ENCODE measurements at regions not wholly inside any gene's neighbourhood (a gene's known extent, or its start where the extent isn't known, plus 50 kb on each side); places are given as distances from the start of the nearest gene placed in this dataset.

DNA sequence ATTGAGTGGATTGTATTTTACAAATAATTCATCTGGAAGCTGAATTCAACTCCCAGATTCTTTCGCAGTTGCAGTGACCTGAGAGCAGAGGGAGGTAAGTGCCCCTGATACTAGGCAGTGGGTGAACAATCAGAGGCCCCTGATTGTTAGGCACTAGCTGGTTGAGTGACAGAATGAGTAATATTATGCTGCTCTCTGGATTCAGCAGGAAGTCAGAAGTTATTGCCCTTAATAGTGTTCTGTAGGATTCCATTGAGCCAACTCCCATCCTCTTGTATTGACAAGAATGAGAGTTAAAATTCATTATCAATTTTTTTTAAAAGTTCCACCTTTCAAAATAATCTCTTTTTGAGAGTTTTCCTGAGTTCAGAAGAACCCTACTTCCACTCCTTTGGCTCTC, 301.2 kb downstream of the DTWD2 start:
- H3K9me3 ChIP-seq (replicated peaks; ENCODE audit: low read length): no peaks in the 10 kb centered on the region
- H3K9ac ChIP-seq (ENCODE audit: low read depth, low read length): no peak overlapping the region
- no peak overlapping the region for H3K4me3 ChIP-seq (ENCODE audit: low read length)
- no peaks in the 10 kb centered on the region for H3K4me1 ChIP-seq (ENCODE audit: control insufficient read depth, insufficient read depth, low read length)
- no peaks in the 10 kb centered on the region for H3K27me3 ChIP-seq (ENCODE audit: control insufficient read depth, insufficient read depth, low read length)
- no peaks in the 10 kb centered on the region for H3K36me3 ChIP-seq (ENCODE audit: insufficient read depth, low read length)
- no peak overlapping the region for H3K4me2 ChIP-seq (ENCODE audit: low read length)

DNA sequence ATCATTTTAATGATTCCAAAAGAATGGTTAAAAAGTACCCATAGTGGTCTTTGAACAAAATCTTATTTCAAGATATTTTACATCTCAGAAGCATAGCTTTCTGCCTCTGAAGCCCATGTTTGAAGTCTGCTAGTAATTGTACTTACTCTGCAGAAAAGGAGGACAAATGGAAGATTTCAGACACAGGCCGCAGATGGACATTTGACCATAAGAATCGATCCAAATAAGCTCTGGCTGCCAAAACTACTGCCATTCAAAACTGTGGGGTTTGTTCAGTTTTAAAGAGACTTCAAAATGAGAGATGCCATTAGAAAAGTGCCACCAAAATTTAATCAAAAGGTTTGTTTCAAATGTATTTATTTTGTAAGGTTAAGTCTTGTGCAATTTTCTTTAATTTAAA, 306.7 kb downstream of the DTWD2 start:
- no peaks in the 10 kb centered on the region for H3K4me1 ChIP-seq (ENCODE audit: control insufficient read depth, insufficient read depth, low read length)
- no peak overlapping the region for H3K9ac ChIP-seq (ENCODE audit: low read depth, low read length)
- H3K27me3 ChIP-seq (ENCODE audit: control insufficient read depth, insufficient read depth, low read length): no peaks in the 10 kb centered on the region
- H3K4me3 ChIP-seq (ENCODE audit: low read length): no peak overlapping the region
- no peaks in the 10 kb centered on the region for H3K36me3 ChIP-seq (ENCODE audit: insufficient read depth, low read length)
- H3K4me2 ChIP-seq (ENCODE audit: low read length): no peak overlapping the region
- no peaks in the 10 kb centered on the region for H3K9me3 ChIP-seq (replicated peaks; ENCODE audit: low read length)

DNA sequence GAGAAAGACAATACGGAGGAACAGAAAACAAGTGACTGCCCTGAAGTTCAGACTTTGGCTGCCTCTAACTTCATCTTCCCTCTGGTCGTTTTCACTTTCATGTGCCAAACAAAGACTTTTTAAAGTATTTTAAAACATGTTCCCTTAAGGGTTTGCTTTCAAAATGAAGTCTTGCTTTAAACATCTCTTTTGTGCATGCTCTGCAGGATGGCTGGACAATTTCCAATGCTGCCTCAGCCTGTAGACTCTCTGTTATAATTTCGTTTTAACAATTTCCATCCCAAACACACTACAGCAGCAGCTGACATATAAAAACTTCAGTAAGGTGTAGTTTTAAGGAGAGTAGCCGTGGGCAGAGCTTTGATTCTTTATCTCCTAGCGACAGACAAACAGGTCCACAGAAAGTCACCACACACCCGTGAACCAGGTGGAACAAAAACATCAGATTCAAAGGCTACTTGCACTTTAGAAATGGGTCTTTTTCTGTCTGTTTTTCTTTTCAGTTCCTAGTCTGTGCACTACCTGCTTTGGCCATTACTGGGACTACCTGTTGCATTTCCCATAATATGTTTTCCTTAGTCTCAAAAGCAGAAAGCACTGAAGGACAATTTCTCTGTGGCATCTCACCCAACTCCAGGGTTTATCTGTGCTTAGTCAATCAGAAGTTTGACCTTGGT, 308.9 kb downstream of the DTWD2 start:
- Histone ChIP-seq H3K4me3 (ENCODE audit: low read length) (no peak overlapping the region), H3K4me1 (ENCODE audit: control insufficient read depth, insufficient read depth, low read length) (no peaks in the 10 kb centered on the region), H3K9ac (ENCODE audit: low read depth, low read length) (no peak overlapping the region), H3K4me2 (ENCODE audit: low read length) (no peak overlapping the region), H3K27me3 (ENCODE audit: control insufficient read depth, insufficient read depth, low read length) (no peaks in the 10 kb centered on the region), H3K9me3 (replicated peaks; ENCODE audit: low read length) (no peaks in the 10 kb centered on the region), H3K36me3 (ENCODE audit: insufficient read depth, low read length) (no peaks in the 10 kb centered on the region)

DNA sequence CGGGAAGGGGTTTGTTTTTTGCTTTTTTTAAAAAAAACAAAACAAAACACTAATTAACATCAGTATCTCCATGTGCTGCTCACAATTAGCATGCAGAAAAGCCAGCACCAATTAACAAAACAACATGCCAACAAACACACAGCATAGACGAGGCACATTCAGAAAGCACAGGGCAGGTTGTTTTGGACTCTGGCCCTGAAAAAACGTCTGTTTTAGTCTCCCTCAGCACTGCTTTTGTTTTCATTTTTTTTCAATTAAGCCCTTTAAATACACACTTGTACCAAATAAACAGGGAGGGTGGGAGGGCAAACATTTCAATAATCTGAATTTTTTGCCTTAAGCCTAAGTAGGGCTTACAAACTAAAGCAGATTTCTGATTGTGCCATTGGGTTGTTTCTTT, 309.6 kb downstream of the DTWD2 start:
- Histone ChIP-seq H3K36me3 (ENCODE audit: insufficient read depth, low read length) (no peaks in the 10 kb centered on the region), H3K9me3 (replicated peaks; ENCODE audit: low read length) (no peaks in the 10 kb centered on the region), H3K27me3 (ENCODE audit: control insufficient read depth, insufficient read depth, low read length) (no peaks in the 10 kb centered on the region)

DNA sequence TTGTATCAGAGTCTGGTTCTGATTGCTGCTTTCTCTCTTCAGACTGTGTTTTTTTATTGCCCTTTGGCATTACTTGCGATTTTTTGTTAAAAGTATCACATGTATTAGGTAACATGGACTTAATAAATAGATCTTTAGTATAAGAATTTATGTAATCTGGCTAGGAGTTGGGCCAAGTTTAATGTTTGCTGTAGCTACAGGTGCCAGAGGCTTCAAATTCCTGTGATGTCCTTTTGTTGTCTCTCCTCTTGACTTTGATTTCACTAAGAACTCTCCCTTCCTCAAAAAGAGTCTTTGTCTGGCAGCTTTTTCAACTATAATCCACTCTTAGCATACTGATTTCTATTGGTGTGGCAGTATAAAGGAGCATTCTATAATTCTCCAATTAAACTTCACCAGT, 313.1 kb downstream of the DTWD2 start:
- no peak overlapping the region for H3K4me2 ChIP-seq (ENCODE audit: low read length)
- H3K36me3 ChIP-seq (ENCODE audit: insufficient read depth, low read length): no peaks in the 10 kb centered on the region
- H3K4me3 ChIP-seq (ENCODE audit: low read length): no peak overlapping the region
- no peak overlapping the region for H3K9ac ChIP-seq (ENCODE audit: low read depth, low read length)
- no peaks in the 10 kb centered on the region for H3K9me3 ChIP-seq (replicated peaks; ENCODE audit: low read length)
- no peaks in the 10 kb centered on the region for H3K4me1 ChIP-seq (ENCODE audit: control insufficient read depth, insufficient read depth, low read length)
- H3K27me3 ChIP-seq (ENCODE audit: control insufficient read depth, insufficient read depth, low read length): no peaks in the 10 kb centered on the region

More for the DNA sequence above, 309.6 kb downstream of the DTWD2 start:
- no peak overlapping the region for H3K9ac ChIP-seq (ENCODE audit: low read depth, low read length)
- no peak overlapping the region for H3K4me2 ChIP-seq (ENCODE audit: low read length)
- H3K4me1 ChIP-seq (ENCODE audit: control insufficient read depth, insufficient read depth, low read length): no peaks in the 10 kb centered on the region
- H3K4me3 ChIP-seq (ENCODE audit: low read length): no peak overlapping the region

- Histone ChIP-seq H3K4me3 (ENCODE audit: low read length) (no peak overlapping the region), H3K9me3 (replicated peaks; ENCODE audit: low read length) (no peaks in the 10 kb centered on the region), H3K4me2 (ENCODE audit: low read length) (no peak overlapping the region), H3K36me3 (ENCODE audit: insufficient read depth, low read length) (no peaks in the 10 kb centered on the region), H3K9ac (ENCODE audit: low read depth, low read length) (no peak overlapping the region), H3K27me3 (ENCODE audit: control insufficient read depth, insufficient read depth, low read length) (no peaks in the 10 kb centered on the region), H3K4me1 (ENCODE audit: control insufficient read depth, insufficient read depth, low read length) (no peaks in the 10 kb centered on the region)
Observed at GRCh38 chr5:118657576-118657975, 330.8 kb downstream of the DTWD2 start.

DNA sequence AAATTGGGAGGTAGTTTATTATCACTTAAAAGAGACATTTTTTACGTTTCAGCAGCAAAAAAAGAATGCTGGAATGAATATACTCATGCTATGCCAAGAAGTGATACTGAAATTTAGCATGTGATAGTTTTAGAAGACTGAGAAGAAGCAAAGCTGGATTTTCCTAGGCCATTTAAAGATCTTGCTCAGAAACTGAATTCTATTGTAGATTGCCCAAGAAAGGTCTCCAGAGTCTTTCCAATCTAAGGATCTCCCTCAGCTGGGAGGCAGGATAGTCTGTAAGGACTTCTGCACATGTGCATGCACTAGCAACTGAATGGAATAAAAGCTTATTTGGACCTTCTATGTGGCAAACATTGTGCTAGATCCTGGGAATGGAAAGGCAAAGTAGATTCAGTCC, 334.5 kb downstream of the DTWD2 start:
- Histone ChIP-seq H3K27me3 (ENCODE audit: control insufficient read depth, insufficient read depth, low read length) (no peaks in the 10 kb centered on the region), H3K36me3 (ENCODE audit: insufficient read depth, low read length) (no peaks in the 10 kb centered on the region), H3K4me1 (ENCODE audit: control insufficient read depth, insufficient read depth, low read length) (no peaks in the 10 kb centered on the region), H3K4me2 (ENCODE audit: low read length) (no peak overlapping the region), H3K9ac (ENCODE audit: low read depth, low read length) (no peak overlapping the region), H3K4me3 (ENCODE audit: low read length) (no peak overlapping the region), H3K9me3 (replicated peaks; ENCODE audit: low read length) (no peaks in the 10 kb centered on the region)

GRCh38 chr5:118653183-118653582, 335.2 kb downstream of the DTWD2 start:
- Histone ChIP-seq H3K36me3 (ENCODE audit: insufficient read depth, low read length) (no peaks in the 10 kb centered on the region), H3K9me3 (replicated peaks; ENCODE audit: low read length) (no peaks in the 10 kb centered on the region), H3K4me3 (ENCODE audit: low read length) (no peak overlapping the region), H3K27me3 (ENCODE audit: control insufficient read depth, insufficient read depth, low read length) (no peaks in the 10 kb centered on the region), H3K4me1 (ENCODE audit: control insufficient read depth, insufficient read depth, low read length) (no peaks in the 10 kb centered on the region), H3K4me2 (ENCODE audit: low read length) (no peak overlapping the region), H3K9ac (ENCODE audit: low read depth, low read length) (no peak overlapping the region)

- Histone ChIP-seq H3K9me3 (replicated peaks; ENCODE audit: low read length) (no peaks in the 10 kb centered on the region), H3K27me3 (ENCODE audit: control insufficient read depth, insufficient read depth, low read length) (no peaks in the 10 kb centered on the region), H3K4me3 (ENCODE audit: low read length) (no peak overlapping the region), H3K36me3 (ENCODE audit: insufficient read depth, low read length) (no peaks in the 10 kb centered on the region), H3K9ac (ENCODE audit: low read depth, low read length) (no peak overlapping the region), H3K4me2 (ENCODE audit: low read length) (no peak overlapping the region), H3K4me1 (ENCODE audit: control insufficient read depth, insufficient read depth, low read length) (no peaks in the 10 kb centered on the region)
Observed at GRCh38 chr5:118651002-118651401, 337.3 kb downstream of the DTWD2 start.

GRCh38 chr5:118647587-118647986, 340.8 kb downstream of the DTWD2 start:
- H3K4me2 ChIP-seq (ENCODE audit: low read length): no peak overlapping the region
- no peaks in the 10 kb centered on the region for H3K27me3 ChIP-seq (ENCODE audit: control insufficient read depth, insufficient read depth, low read length)
- H3K4me3 ChIP-seq (ENCODE audit: low read length): no peak overlapping the region
- H3K4me1 ChIP-seq (ENCODE audit: control insufficient read depth, insufficient read depth, low read length): no peaks in the 10 kb centered on the region
- H3K36me3 ChIP-seq (ENCODE audit: insufficient read depth, low read length): no peaks in the 10 kb centered on the region
- H3K9ac ChIP-seq (ENCODE audit: low read depth, low read length): no peak overlapping the region
- H3K9me3 ChIP-seq (replicated peaks; ENCODE audit: low read length): no peaks in the 10 kb centered on the region

DNA sequence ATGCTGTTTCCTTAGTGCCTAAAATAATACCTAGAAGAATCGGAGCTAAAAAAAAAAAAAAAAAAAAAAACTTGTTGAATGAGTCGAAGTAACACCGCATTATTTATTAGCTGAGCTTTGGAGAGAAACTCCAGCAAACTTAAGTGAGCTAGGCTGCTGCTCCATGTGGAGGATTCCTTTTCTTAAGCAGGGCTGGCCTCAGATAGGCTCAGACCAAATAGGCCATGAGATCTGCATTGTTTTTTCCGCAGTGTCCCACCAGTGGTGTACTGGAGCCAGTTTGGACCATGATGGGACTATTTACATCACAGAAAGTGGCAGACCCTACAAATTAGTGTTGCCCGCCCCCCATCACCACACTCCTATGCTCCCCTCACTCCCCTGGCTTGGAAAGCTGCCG, 341.4 kb downstream of the DTWD2 start:
- Histone ChIP-seq H3K27me3 (ENCODE audit: control insufficient read depth, insufficient read depth, low read length) (no peaks in the 10 kb centered on the region), H3K36me3 (ENCODE audit: insufficient read depth, low read length) (no peaks in the 10 kb centered on the region), H3K4me3 (ENCODE audit: low read length) (no peak overlapping the region), H3K9ac (ENCODE audit: low read depth, low read length) (no peak overlapping the region), H3K9me3 (replicated peaks; ENCODE audit: low read length) (no peaks in the 10 kb centered on the region), H3K4me1 (ENCODE audit: control insufficient read depth, insufficient read depth, low read length) (no peaks in the 10 kb centered on the region), H3K4me2 (ENCODE audit: low read length) (no peak overlapping the region)

- H3K27me3 ChIP-seq (ENCODE audit: control insufficient read depth, insufficient read depth, low read length): no peaks in the 10 kb centered on the region
- H3K9ac ChIP-seq (ENCODE audit: low read depth, low read length): no peak overlapping the region
- H3K4me3 ChIP-seq (ENCODE audit: low read length): no peak overlapping the region
- no peaks in the 10 kb centered on the region for H3K36me3 ChIP-seq (ENCODE audit: insufficient read depth, low read length)
- no peaks in the 10 kb centered on the region for H3K4me1 ChIP-seq (ENCODE audit: control insufficient read depth, insufficient read depth, low read length)
- H3K9me3 ChIP-seq (replicated peaks; ENCODE audit: low read length): no peaks in the 10 kb centered on the region
- no peak overlapping the region for H3K4me2 ChIP-seq (ENCODE audit: low read length)
Observed at GRCh38 chr5:118637947-118638670, 350.2 kb downstream of the DTWD2 start.

Data from skeletal muscle satellite cell (primary cell).